Mammary epithelial cell (primary cell): ENCODE measurements at regions not wholly inside any gene's neighbourhood (a gene's known extent, or its start where the extent isn't known, plus 50 kb on each side); places are given as distances from the start of the nearest gene placed in this dataset.

Experiments used
- CTCF ChIP-seq, 2 donors: IDR thresholded peaks in 1 of 2; conservative IDR thresholded peaks in 1 of 2; 2 replicates each; pipeline ENCODE4 v1.5.1; 2011 to 2012; ENCODE audit warnings: inconsistent platforms in 2 of 2, low read length in 2 of 2, mild to moderate bottlenecking in 2 of 2, control low read depth in 1 of 2, low read depth in 1 of 2; ENCODE audit not compliant: insufficient read depth in 1 of 2; ENCODE audit errors: extremely low read depth in 1 of 2
- EZH2 ChIP-seq: IDR thresholded peaks from 2 replicates; pipeline ENCODE4 v1.6.1; 2012; ENCODE audit warnings: low read length, inconsistent platforms, borderline replicate concordance

- TF ChIP-seq CTCF (conservative IDR thresholded peaks at IDR 0.05 in 1 of 2, IDR thresholded peaks at IDR 0.05 in 1 of 2; ENCODE audit: extremely low read depth in 1 of 2, insufficient read depth in 1 of 2, low read depth in 1 of 2, low read length in 2 of 2) (no peak), EZH2 (no peak)
Observed at GRCh38 chr14:51185180-51185579, 54.9 kb upstream of the TMX1 start.
